ENCODE measurements at regions not wholly inside any gene's neighbourhood (a gene's known extent, or its start where the extent isn't known, plus 50 kb on each side); places are given as distances from the start of the nearest gene placed in this dataset.

GRCh38 chr13:31880851-31881494 is 141.6 kb downstream of the RXFP2 start:
- no peak overlapping the region for H3K27ac ChIP-seq (ENCODE audit: low read depth)
- no peaks in the 10 kb centered on the region for H3K27me3 ChIP-seq (ENCODE audit: insufficient read depth)
- Mint-ChIP-seq H3K4me3 (no peak overlapping the region), H3K9me3 (no peaks in the 10 kb centered on the region), H3K27ac (no peak overlapping the region), H3K36me3 (ENCODE audit: low read depth) (no peaks in the 10 kb centered on the region), H3K4me1 (peaks cover 6% of the 10 kb centered on the region; the same call in 2 of the 3 replicates), H3K27me3 (ENCODE audit: insufficient read depth, low read depth, poor library complexity) (no peaks in the 10 kb centered on the region)
- ATAC-seq, result no peak
- H3K4me3 ChIP-seq, result no peak overlapping the region
- no peak overlapping the region for H3K4me2 ChIP-seq
- no peaks in the 10 kb centered on the region for H3F3A ChIP-seq (replicated peaks; ENCODE audit: low read depth)
- no peak for DNase-seq (ENCODE audit: low spot score)
- 0 out of 2 replicates have a peak, but pooled peaks cover 5% of the 10 kb centered on the region for H3K4me1 ChIP-seq (ENCODE audit: insufficient read depth)
- no peaks in the 10 kb centered on the region for H3K79me2 ChIP-seq (replicated peaks; ENCODE audit: insufficient read depth)
- no peaks in the 10 kb centered on the region for H3K36me3 ChIP-seq (ENCODE audit: insufficient read depth)
- no peak overlapping the region for H2AFZ ChIP-seq
- H4K20me1 ChIP-seq (replicated peaks; ENCODE audit: insufficient read depth), result peaks cover 4% of the 10 kb centered on the region; the same call in 1 of the 2 replicates
- no peaks in the 10 kb centered on the region for H3K9me2 ChIP-seq (ENCODE audit: insufficient read depth)
- TF ChIP-seq CTCF (conservative IDR thresholded peaks at IDR 0.05; ENCODE audit: low read depth in 2 of 2), result no peak
- no peak for TF ChIP-seq ZNF331 (CRISPR knock-in tag; IDR thresholded peaks at IDR 0.05; ENCODE audit: low read depth)
- TF ChIP-seq EZH2 (IDR thresholded peaks at IDR 0.05; ENCODE audit: low read depth, unreplicated experiment), result no peak
- TF ChIP-seq, protein P1, sequence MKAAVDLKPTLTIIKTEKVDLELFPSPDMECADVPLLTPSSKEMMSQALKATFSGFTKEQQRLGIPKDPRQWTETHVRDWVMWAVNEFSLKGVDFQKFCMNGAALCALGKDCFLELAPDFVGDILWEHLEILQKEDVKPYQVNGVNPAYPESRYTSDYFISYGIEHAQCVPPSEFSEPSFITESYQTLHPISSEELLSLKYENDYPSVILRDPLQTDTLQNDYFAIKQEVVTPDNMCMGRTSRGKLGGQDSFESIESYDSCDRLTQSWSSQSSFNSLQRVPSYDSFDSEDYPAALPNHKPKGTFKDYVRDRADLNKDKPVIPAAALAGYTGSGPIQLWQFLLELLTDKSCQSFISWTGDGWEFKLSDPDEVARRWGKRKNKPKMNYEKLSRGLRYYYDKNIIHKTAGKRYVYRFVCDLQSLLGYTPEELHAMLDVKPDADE (IDR thresholded peaks at IDR 0.05), result no peak
- TF ChIP-seq JUNB (IDR thresholded peaks at IDR 0.05; ENCODE audit: unreplicated experiment), result no peak
- TF ChIP-seq NANOG (IDR thresholded peaks at IDR 0.05; ENCODE audit: borderline replicate concordance), result no peak

GRCh38 chr13:31881495-31881882 is 142.2 kb downstream of the RXFP2 start:
- Histone ChIP-seq H3K36me3 (ENCODE audit: insufficient read depth) (no peaks in the 10 kb centered on the region), H4K20me1 (replicated peaks; ENCODE audit: insufficient read depth) (peaks cover 4% of the 10 kb centered on the region; the same call in 1 of the 2 replicates), H2AFZ (no peak overlapping the region), H3K27ac (ENCODE audit: low read depth) (no peak overlapping the region), H3K79me2 (replicated peaks; ENCODE audit: insufficient read depth) (no peaks in the 10 kb centered on the region), H3K27me3 (ENCODE audit: insufficient read depth) (no peaks in the 10 kb centered on the region), H3K4me2 (no peak overlapping the region), H3F3A (replicated peaks; ENCODE audit: low read depth) (no peaks in the 10 kb centered on the region), H3K9me2 (ENCODE audit: insufficient read depth) (no peaks in the 10 kb centered on the region), H3K4me3 (no peak overlapping the region), H3K4me1 (ENCODE audit: insufficient read depth) (0 out of 2 replicates have a peak, but pooled peaks cover 5% of the 10 kb centered on the region)
- H3K27ac Mint-ChIP-seq, result no peak overlapping the region
- ATAC-seq (no peak), DNase-seq (ENCODE audit: low spot score) (no peak)
- no peaks in the 10 kb centered on the region for H3K36me3 Mint-ChIP-seq (ENCODE audit: low read depth)
- peaks cover 6% of the 10 kb centered on the region; the same call in 2 of the 3 replicates for H3K4me1 Mint-ChIP-seq
- TF ChIP-seq EZH2 (IDR thresholded peaks at IDR 0.05; ENCODE audit: low read depth, unreplicated experiment) (no peak), CTCF (conservative IDR thresholded peaks at IDR 0.05; ENCODE audit: low read depth in 2 of 2) (no peak), EZH2phosphoT487 (IDR thresholded peaks at IDR 0.05; ENCODE audit: unreplicated experiment) (no peak), NANOG (IDR thresholded peaks at IDR 0.05; ENCODE audit: borderline replicate concordance) (no peak)
- H3K4me3 Mint-ChIP-seq, result no peak overlapping the region
- no peaks in the 10 kb centered on the region for H3K9me3 Mint-ChIP-seq
- no peaks in the 10 kb centered on the region for H3K27me3 Mint-ChIP-seq (ENCODE audit: insufficient read depth, low read depth, poor library complexity)

All from GM23338 (cell line).